CD8-positive, alpha-beta memory T cell (primary cell): ENCODE measurements at regions not wholly inside any gene's neighbourhood (a gene's known extent, or its start where the extent isn't known, plus 50 kb on each side); places are given as distances from the start of the nearest gene placed in this dataset.

Experiments used
- CTCF ChIA-PET: fragments of 350-600 bp; sonication (Branson Sonifier 250); formaldehyde crosslinking; loops from one replicate; lab custom pipeline; 2021; ENCODE audit warnings: antibody characterized with exemption; lab: Charles Lee
- POLR2A ChIA-PET: fragments of 350-600 bp; sonication (Branson Sonifier 250); formaldehyde crosslinking; loops from one replicate; lab custom pipeline; 2021; ENCODE audit warnings: antibody characterized with exemption; lab: Charles Lee
- DNase-seq, 5 donors: peaks; one replicate each; pipeline versions ENCODE4 v3.0.0 to v3.0.0-alpha.2; 2020 to 2022; ENCODE audit warnings: mixed read lengths in 1 of 5
- H3K27ac ChIP-seq: one replicate; pipeline ENCODE4 v1.7.0; 2013; ENCODE audit warnings: low read depth, mild to moderate bottlenecking, low read length, moderate library complexity
- H3K27me3 ChIP-seq: 2 replicates; pipeline ENCODE4 v1.7.0; 2013; ENCODE audit warnings: low read length, mild to moderate bottlenecking; ENCODE audit not compliant: insufficient read depth, poor library complexity, severe bottlenecking
- H3K36me3 ChIP-seq: 2 replicates; pipeline ENCODE4 v1.7.0; 2013; ENCODE audit warnings: mild to moderate bottlenecking, low read length, moderate library complexity; ENCODE audit not compliant: insufficient read depth
- H3K4me1 ChIP-seq: 2 replicates; pipeline ENCODE4 v1.7.0; 2013; ENCODE audit warnings: mild to moderate bottlenecking, low read length, moderate library complexity; ENCODE audit not compliant: insufficient read depth
- H3K4me3 ChIP-seq: 2 replicates; pipeline ENCODE4 v1.7.0; 2013; ENCODE audit warnings: mild to moderate bottlenecking, low read length
- H3K9me3 ChIP-seq: 2 replicates; pipeline ENCODE4 v1.7.0; 2013; ENCODE audit warnings: mild to moderate bottlenecking, low read length
- H3K27ac Mint-ChIP-seq, 8 donors: one replicate each; pipeline ENCODE4 v1.8.0; 2020 to 2021; ENCODE audit warnings: mixed read lengths in 8 of 8, mild to moderate bottlenecking in 6 of 8, inconsistent platforms in 3 of 8, moderate library complexity in 3 of 8
- H3K27me3 Mint-ChIP-seq, 2 donors: one replicate each; pipeline ENCODE4 v1.8.0; 2020 to 2021; ENCODE audit warnings: mixed read lengths in 2 of 2, mild to moderate bottlenecking in 1 of 2, moderate library complexity in 1 of 2
- H3K36me3 Mint-ChIP-seq, 3 donors: one replicate each; pipeline ENCODE4 v1.8.0; 2020 to 2021; ENCODE audit warnings: mixed read lengths in 3 of 3, inconsistent platforms in 1 of 3, mild to moderate bottlenecking in 1 of 3
- H3K4me1 Mint-ChIP-seq, 3 donors: one replicate each; pipeline ENCODE4 v1.8.0; 2020 to 2021; ENCODE audit warnings: mixed read lengths in 3 of 3, inconsistent platforms in 1 of 3, mild to moderate bottlenecking in 1 of 3
- H3K4me3 Mint-ChIP-seq, 7 donors: one replicate each; pipeline ENCODE4 v1.8.0; 2020 to 2021; ENCODE audit warnings: mixed read lengths in 7 of 7, mild to moderate bottlenecking in 6 of 7, moderate library complexity in 4 of 7, inconsistent platforms in 2 of 7
- H3K9me3 Mint-ChIP-seq, 5 donors: one replicate each; pipeline ENCODE4 v1.8.0; 2020 to 2022; ENCODE audit warnings: mixed read lengths in 5 of 5, mild to moderate bottlenecking in 3 of 5, moderate library complexity in 2 of 5, inconsistent platforms in 1 of 5

GRCh38 chr9:92175441-92175840 lies 60.2 kb upstream of the SPTLC1 start:
- DNase-seq, result no peak
- ChIA-PET CTCF (no interaction called here), POLR2A (no interaction called here)
- no peak overlapping the region for H3K27ac Mint-ChIP-seq
- Histone ChIP-seq H3K27me3 (no peaks in the 10 kb centered on the region), H3K9me3 (no peaks in the 10 kb centered on the region), H3K4me1 (no peaks in the 10 kb centered on the region), H3K36me3 (no peaks in the 10 kb centered on the region), H3K27ac (no peak overlapping the region), H3K4me3 (no peak overlapping the region)
- no peaks in the 10 kb centered on the region for H3K4me1 Mint-ChIP-seq
- H3K36me3 Mint-ChIP-seq, result peaks cover 0 to 2% (median 0%) of the 10 kb centered on the region in 3 donors
- H3K27me3 Mint-ChIP-seq, result peaks cover 5 to 8% of the 10 kb centered on the region in 2 donors
- H3K9me3 Mint-ChIP-seq, result peaks cover 0 to 2% (median 0%) of the 10 kb centered on the region in 5 donors
- H3K4me3 Mint-ChIP-seq, result no peak overlapping the region

GRCh38 chr9:92173318-92173717 lies 58.1 kb upstream of the SPTLC1 start:
- H3K36me3 Mint-ChIP-seq, result no peaks in the 10 kb centered on the region
- CTCF ChIA-PET, result interaction anchor here (1.3 kb wide), 1 partner anchor 35 kb away, joined by 3 read pairs; no protein-coding TSS in a partner anchor
- POLR2A ChIA-PET, result no interaction called here

GRCh38 chr9:92171822-92172221 lies 56.6 kb upstream of the SPTLC1 start:
- DNase-seq, result no peak
- no peak overlapping the region for H3K4me3 ChIP-seq
- H3K36me3 ChIP-seq, result no peaks in the 10 kb centered on the region
- H3K4me1 ChIP-seq, result no peaks in the 10 kb centered on the region
- POLR2A ChIA-PET, result no interaction called here
- H3K27ac ChIP-seq, result no peak overlapping the region
- Mint-ChIP-seq H3K27me3 (peaks cover 10 to 21% of the 10 kb centered on the region in 2 donors), H3K4me3 (no peak overlapping the region), H3K9me3 (peaks cover 0 to 2% (median 0%) of the 10 kb centered on the region in 5 donors), H3K36me3 (peaks cover 0 to 4% (median 0%) of the 10 kb centered on the region in 3 donors), H3K27ac (no peak overlapping the region), H3K4me1 (no peaks in the 10 kb centered on the region)
- H3K27me3 ChIP-seq, result no peaks in the 10 kb centered on the region
- CTCF ChIA-PET, result no interaction called here
- no peaks in the 10 kb centered on the region for H3K9me3 ChIP-seq

More at GRCh38 chr9:92173318-92173717, 58.1 kb upstream of the SPTLC1 start:
- peaks cover 5 to 17% of the 10 kb centered on the region in 2 donors for H3K27me3 Mint-ChIP-seq
- peaks cover 0 to 2% (median 0%) of the 10 kb centered on the region in 5 donors for H3K9me3 Mint-ChIP-seq
- H3K27me3 ChIP-seq, result no peaks in the 10 kb centered on the region
- H3K36me3 ChIP-seq, result no peaks in the 10 kb centered on the region
- no peak overlapping the region for H3K27ac ChIP-seq
- H3K4me3 Mint-ChIP-seq, result no peak overlapping the region
- H3K9me3 ChIP-seq, result no peaks in the 10 kb centered on the region
- no peak overlapping the region for H3K27ac Mint-ChIP-seq
- no peak overlapping the region for H3K4me3 ChIP-seq
- no peak for DNase-seq
- H3K4me1 ChIP-seq, result no peaks in the 10 kb centered on the region
- H3K4me1 Mint-ChIP-seq, result no peaks in the 10 kb centered on the region

DNA sequence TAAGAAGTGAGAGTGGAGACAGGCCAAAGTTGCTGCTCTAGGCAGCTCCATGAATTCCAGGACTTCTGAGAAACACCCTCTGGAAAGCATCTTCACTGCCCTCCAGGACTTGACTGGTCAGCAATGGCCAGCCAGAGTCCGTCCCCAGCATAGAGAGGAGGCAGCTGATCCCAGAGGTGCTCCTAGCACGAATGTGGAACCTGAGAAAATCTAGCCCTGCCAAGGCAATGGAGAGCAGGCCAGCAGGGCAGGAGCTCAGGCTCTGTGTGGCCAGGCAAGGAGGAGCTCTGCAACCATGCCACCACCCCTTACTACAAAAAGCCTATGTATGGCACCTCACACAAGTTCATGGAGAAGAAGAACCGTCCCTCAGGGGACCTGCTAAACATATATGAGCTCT lies 56.1 kb upstream of the SPTLC1 start:
- Histone ChIP-seq H3K9me3 (no peaks in the 10 kb centered on the region), H3K27ac (no peak overlapping the region), H3K36me3 (no peaks in the 10 kb centered on the region), H3K27me3 (no peaks in the 10 kb centered on the region), H3K4me3 (no peak overlapping the region), H3K4me1 (no peaks in the 10 kb centered on the region)
- peaks cover 11 to 24% of the 10 kb centered on the region in 2 donors for H3K27me3 Mint-ChIP-seq
- DNase-seq, result no peak
- ChIA-PET POLR2A (no interaction called here), CTCF (no interaction called here)
- peaks cover 0 to 4% (median 0%) of the 10 kb centered on the region in 3 donors for H3K36me3 Mint-ChIP-seq
- no peak overlapping the region for H3K27ac Mint-ChIP-seq
- no peaks in the 10 kb centered on the region for H3K4me1 Mint-ChIP-seq
- H3K9me3 Mint-ChIP-seq, result peaks cover 0 to 2% (median under 1%) of the 10 kb centered on the region in 5 donors
- no peak overlapping the region for H3K4me3 Mint-ChIP-seq

DNA sequence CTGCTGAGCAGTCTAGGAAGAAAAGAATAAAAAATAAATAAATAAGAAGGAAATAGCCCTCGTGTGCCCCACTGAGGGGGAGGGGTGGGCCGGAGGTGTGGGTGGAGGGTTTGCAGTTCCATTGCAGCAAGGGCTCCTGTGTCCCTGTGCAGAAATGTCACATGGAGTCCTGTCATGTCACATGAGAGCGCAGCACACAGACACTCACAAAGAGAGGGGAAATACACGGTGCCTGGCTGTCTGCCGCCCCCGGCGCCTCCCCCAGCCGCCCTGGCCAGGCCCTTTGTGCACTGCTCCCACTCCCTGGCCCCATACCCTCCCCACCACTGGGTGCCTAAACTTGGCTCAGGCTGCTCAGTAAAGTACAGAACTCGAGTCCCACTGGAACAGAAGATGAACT lies 55.6 kb upstream of the SPTLC1 start:
- no peak overlapping the region for H3K27ac ChIP-seq
- Mint-ChIP-seq H3K4me3 (no peak overlapping the region), H3K27me3 (peaks cover 12 to 25% of the 10 kb centered on the region in 2 donors), H3K27ac (no peak overlapping the region), H3K36me3 (peaks cover 0 to 4% (median 0%) of the 10 kb centered on the region in 3 donors), H3K9me3 (peaks cover 0 to 2% (median 2%) of the 10 kb centered on the region in 5 donors), H3K4me1 (no peaks in the 10 kb centered on the region)
- ChIA-PET POLR2A (no interaction called here), CTCF (no interaction called here)
- no peaks in the 10 kb centered on the region for H3K9me3 ChIP-seq
- no peaks in the 10 kb centered on the region for H3K4me1 ChIP-seq
- no peaks in the 10 kb centered on the region for H3K27me3 ChIP-seq
- no peak for DNase-seq
- no peaks in the 10 kb centered on the region for H3K36me3 ChIP-seq
- no peak overlapping the region for H3K4me3 ChIP-seq

- no peaks in the 10 kb centered on the region for H3K9me3 ChIP-seq
- Mint-ChIP-seq H3K36me3 (peaks cover 0 to 14% (median 4%) of the 10 kb centered on the region in 3 donors), H3K27me3 (peaks cover 17 to 40% of the 10 kb centered on the region in 2 donors), H3K27ac (no peak overlapping the region), H3K9me3 (peaks cover 16 to 19% (median 18%) of the 10 kb centered on the region in 5 donors), H3K4me3 (no peak overlapping the region), H3K4me1 (no peaks in the 10 kb centered on the region)
- no peak overlapping the region for H3K4me3 ChIP-seq
- POLR2A ChIA-PET, result no interaction called here
- H3K27ac ChIP-seq, result no peak overlapping the region
- CTCF ChIA-PET, result no interaction called here
- H3K27me3 ChIP-seq, result no peaks in the 10 kb centered on the region
- DNase-seq, result no peak
- no peaks in the 10 kb centered on the region for H3K36me3 ChIP-seq
- H3K4me1 ChIP-seq, result no peaks in the 10 kb centered on the region
These were observed 50.3 kb upstream of the SPTLC1 start for GRCh38 chr9:92165484-92165883.
